HG02623 (cell line): ENCODE measurements at regions not wholly inside any gene's neighbourhood (a gene's known extent, or its start where the extent isn't known, plus 50 kb on each side); places are given as distances from the start of the nearest gene placed in this dataset.

Source experiments
- ATAC-seq: cut with Tn5 transposase; IDR thresholded peaks from one replicate; pipeline ENCODE4 v1.9.1; 2021; ENCODE audit warnings: moderate library complexity; ENCODE audit not compliant: unreplicated experiment

- ATAC-seq, result no peak
Observed at GRCh38 chr5:31137676-31138075, 55.8 kb upstream of the CDH6 start.

GRCh38 chr5:31135542-31135941, 57.9 kb upstream of the CDH6 start:
- no peak for ATAC-seq

DNA sequence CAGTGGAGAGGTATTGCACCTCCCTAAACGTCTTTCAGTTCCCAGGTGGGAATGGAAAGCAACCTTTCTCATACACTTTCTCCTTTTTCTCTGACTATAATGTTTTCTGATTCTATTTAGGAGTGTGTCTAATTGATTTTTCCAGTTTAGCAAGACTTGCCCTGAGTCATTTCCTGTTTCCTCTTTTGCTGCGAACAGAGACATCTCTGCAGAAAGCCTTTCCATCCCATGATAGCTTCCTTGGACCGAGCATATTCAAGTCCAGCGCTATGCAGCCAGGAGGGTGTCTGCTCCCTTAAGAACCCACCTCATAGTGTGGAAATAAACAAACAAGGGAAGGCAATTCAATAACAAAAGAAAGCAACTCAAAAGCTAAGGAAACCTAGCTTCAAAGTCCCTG, 60.0 kb upstream of the CDH6 start:
- no peak for ATAC-seq

DNA sequence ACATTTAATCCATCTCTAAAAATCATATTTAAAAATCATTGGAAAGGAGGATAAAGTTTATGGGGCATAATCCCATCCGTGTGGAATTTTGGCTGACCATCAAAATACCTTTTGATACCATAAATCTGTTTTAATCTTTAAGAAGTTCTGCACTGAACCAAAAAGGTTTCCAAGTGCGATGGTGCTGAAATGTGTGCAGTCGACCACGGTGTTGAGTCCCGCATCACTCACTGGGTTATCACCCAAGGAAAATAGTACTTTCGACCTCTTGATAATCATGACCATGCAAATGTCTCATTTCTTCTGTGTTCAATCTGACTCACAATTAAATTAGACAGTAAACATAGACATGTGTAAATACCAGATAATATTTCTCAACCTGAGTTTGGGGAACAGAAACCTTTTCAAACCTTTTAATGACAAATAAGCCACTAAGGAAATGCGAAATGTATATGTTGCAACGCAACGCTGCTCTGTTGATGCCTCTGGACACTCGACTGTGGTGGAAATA, 62.0 kb upstream of the CDH6 start:
- no peak for ATAC-seq

DNA sequence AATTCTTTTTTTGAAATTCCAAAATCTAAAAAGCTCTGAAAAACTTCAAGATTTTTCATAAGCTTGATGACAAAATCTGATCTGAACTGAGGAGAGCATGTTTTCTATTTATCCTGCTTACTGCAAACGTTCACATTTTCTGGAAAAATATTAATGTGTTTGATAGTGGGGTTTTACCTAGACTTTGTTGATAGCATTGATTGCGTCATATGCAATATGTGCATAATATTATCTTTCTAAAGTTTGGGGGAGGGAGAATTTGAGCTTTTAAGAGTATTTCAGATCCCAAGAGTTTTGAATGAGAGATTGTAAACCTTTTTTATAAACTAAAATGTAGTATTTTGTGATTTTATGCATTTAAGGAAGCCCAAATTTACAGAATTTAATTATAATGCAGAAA, 62.8 kb upstream of the CDH6 start:
- ATAC-seq, result no peak

DNA sequence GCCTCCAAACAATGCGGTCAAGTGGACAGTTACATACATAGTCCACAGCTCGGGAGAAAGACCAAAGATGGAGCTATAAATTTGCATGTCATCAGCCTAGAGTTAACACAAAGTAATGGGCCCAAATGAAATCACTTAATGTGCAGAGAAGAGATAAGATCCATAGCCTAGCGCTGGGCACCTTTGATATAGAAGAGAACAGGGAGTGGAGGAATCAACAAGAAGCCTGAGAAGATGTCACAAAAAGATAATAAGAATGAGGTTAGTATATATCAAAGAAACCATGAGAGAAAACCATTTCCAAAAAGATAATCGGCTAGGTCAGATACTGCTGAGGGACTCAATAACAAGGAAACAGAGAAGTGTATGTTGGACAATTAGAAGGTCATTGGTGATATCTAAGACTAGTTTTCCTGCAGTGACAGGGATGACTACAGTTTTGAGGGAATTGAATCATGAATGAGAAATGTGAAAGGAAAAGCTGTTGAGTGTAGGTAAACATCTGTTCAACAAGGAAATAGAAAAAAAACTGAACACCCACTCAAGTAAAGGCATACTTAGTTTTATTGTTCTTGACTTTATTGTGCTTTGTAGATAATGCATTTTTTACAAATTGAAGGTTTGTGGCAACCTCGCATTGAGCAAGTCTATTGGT, 68.7 kb upstream of the CDH6 start:
- ATAC-seq, result no peak

DNA sequence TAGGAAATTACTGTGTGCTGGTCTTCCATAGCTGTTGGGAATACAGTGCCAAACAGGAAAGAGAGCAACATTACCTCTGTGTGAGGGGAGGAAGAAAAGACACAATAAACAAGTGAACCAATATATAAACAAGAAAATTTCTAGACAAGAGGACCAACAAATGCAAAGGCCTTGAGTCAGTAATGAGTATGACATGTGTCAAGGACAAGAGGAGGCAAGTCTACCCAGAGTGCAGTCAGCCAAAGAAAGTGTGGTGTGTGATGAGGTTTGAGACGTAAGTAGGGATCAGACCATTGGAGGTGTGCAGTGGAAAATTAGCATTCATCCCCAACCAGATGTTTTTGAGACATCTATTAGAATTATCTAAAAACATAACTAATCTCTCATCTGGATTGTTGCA, 69.5 kb upstream of the CDH6 start:
- ATAC-seq, result no peak

DNA sequence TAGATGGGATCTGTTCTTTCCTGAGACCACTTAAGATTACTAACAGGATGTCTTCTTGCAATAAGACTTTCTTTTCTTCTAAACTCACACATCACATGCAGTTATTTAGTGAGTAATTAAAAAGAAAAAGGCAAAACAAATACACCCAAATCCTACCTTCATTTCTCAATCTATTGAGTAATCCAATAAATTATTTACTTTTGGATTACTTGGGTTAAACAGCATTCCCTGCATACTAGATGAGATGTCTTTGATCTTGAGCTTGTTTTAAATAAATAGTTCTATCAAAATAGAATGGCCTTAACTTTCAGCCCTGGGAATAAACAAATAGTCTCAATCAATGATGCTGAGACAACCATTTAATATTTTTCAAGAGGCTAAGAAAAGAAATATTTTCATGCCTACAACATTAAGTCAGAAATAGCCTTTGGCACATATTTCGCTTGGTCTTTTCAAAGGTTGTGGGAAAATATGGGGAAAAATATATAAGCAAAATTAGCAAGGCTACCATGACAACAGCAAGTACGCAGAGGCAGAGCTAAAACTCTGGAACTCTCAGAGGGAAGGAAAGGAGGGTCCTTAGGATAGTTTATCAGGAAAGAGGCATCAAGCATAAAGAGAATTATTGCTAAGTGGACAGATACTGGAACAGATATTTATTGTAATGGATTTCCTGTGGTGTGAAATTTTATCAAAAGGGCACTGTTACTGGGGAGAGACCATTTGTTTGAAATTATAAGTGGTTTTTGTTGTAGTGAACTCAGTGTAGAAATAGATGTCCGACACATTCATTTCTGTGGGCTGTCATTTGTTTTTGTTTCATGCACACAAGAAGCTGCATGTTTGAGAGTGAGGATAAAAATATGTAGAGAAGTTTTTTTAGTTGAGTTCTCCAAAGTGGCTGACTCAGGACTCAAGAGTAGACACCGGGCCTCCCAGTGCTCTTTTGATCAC, 70.2 kb upstream of the CDH6 start:
- ATAC-seq, result no peak

GRCh38 chr5:31121224-31121623, 72.3 kb upstream of the CDH6 start:
- no peak for ATAC-seq

DNA sequence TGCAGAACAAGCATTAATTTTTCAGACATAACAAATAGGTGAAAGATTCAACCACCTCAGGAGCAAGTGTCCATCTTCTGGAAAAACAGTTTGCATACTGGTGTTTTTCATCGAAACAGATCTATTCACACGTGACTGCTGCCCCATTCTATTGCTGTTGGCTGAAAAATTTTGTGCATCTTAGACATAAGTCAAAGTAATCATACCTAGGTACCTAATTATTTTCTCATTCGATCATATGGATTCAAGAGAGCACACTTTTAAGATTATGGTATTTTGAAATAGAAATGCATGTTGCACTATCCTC, 72.9 kb upstream of the CDH6 start:
- no peak for ATAC-seq

DNA sequence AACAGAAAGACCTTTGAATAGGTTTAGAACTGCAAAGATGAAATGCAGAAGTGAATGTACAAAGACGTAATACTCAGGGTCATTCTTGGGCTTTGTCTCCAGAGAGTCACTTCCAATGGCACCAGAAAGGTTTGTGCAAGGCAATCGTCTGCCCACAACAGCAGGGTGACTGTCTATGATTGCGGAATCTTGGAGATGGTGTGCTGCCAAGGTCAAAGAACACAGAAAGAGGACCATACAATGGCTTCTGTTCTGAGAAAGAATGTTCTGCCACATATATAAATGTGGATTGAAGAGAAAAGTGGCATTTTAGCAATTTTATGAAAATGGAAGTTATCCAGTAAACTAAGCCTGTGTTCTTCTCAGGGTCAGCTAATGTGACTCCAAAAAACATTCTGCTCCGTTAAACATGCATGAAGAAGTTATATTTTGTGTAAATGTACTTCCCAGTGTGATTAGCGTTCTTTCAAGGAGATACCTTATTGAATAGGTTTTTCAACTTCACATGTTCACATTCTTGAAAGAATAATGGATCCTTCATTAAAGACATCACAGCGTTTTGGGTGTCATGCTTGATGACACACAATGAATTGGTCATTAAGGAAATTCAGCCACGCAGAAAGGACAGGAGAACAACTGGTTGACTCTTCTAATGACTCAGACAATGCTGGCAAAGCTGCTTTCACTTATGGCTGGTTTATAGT, 73.4 kb upstream of the CDH6 start:
- ATAC-seq, result no peak

- no peak for ATAC-seq
Observed at GRCh38 chr5:31116466-31117031, 76.9 kb upstream of the CDH6 start.

GRCh38 chr5:31114817-31115216, 78.7 kb upstream of the CDH6 start:
- no peak for ATAC-seq

- ATAC-seq, result no peak
Observed at GRCh38 chr5:31113666-31114350, 79.7 kb upstream of the CDH6 start.

- ATAC-seq, result no peak
Observed at GRCh38 chr5:31113101-31113500, 80.4 kb upstream of the CDH6 start.

DNA sequence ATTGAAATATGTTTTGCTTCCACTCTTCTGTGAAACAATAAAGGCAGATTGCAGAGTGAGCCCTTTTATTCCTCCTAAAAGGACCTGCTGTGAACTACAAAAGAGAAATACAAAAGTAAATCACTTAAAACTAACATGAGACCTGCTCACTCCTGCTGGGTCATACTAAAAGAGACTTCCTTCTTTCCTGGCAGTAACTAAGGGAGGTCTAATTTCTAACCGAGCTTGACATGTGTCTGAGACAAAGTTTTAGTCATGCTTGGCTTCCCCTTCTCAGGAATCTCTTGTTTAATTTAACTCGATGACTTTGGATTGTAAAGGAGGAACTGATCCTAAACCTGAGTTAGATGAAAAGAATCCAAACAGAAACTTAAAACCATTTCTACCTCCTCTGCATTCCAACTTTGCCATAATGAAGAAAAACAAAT, 86.4 kb upstream of the CDH6 start:
- ATAC-seq, result no peak

DNA sequence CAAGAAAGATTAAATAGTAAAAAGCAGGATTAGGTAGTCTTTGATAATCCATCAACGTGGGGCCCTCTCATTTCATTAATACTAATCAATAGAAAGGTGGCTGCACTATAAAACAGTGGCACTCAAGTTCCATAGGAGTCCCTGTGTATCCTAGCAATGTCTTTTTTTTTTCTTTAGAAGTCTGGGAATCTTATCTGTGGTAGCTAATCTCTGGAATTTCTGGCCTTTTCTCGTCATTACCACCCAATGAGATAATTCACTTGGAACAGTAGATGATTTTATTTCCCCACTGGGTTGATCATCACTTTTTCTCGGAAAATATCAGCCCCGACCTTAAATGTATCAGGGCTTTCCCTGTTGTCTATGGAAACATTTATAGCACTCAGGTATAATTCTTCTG, 86.8 kb upstream of the CDH6 start:
- ATAC-seq, result no peak

- ATAC-seq, result no peak
Observed at GRCh38 chr5:31106278-31106677, 87.2 kb upstream of the CDH6 start.

DNA sequence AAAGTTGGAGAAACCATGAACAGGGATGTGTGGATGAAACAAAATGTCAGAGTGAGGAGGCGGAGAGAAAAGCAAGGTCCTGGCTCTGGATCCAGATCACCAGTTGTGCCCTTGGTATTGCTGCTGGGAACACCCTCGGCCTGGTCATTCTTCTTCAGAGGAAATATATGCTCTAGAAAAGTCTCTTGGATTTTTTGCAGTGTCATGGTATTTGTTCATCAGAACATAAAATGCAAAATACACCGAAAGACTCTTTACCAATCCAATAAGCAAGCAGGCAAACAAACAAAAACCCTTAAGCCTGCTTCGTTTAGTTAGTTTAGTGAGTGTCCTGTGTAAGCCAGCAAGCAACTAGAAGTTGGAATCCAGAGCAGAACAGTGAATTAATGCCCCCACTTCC, 88.7 kb upstream of the CDH6 start:
- no peak for ATAC-seq

DNA sequence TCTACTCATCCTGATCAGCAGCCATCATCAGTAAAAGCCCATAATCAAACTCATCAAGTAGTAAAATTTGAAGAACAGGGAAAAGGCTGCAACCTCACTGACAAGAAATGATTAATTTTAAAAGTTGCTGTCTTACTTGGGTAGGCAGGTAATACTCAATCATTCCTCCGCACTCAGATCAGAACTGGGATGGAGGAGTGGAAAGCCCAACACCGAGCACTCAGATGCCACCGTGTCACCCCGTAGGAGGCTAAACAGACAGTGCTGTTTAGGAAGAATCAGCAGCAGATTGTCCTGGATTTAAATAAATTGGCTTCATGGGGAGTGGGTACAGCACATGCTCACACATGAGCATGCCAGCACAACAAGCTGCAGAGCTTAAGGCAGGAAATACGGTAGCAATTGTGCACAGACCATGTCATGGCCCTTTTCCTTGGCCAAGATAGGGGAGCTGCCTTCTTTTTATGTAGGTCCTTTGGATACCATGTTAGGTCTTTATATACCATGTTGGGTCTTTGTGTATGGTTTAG, 92.6 kb upstream of the CDH6 start:
- ATAC-seq, result no peak
